K562 (cell line): ENCODE measurements at regions not wholly inside any gene's neighbourhood (a gene's known extent, or its start where the extent isn't known, plus 50 kb on each side); places are given as distances from the start of the nearest gene placed in this dataset.

Experiments
- ATAC-seq: fragments of 200-7000 bp; cut with Tn5 transposase; 3 replicates; pipeline ENCODE4 v1.9.1; 2020; ENCODE audit warnings: moderate library complexity
- BruUV-seq: library from RNA; stranded (reverse); fragments of 400-500 nt; replicated peaks from 2 replicates; lab custom pipeline; 2021; lab: Mats Ljungman, UMichigan
- CTCF ChIA-PET: fragments of 300-600 bp; formaldehyde crosslinking; extraction: SDS; loops from one replicate; lab custom pipeline; 2021; ENCODE audit warnings: low intra/inter-chr PET ratio; lab: Yijun Ruan, JAX
- POLR2A ChIA-PET: fragments of 300-600, 350-650 bp; sonication (Branson Sonifier 250); formaldehyde crosslinking; extraction: SDS; loops from one replicate; lab custom pipeline; 2021; ENCODE audit warnings: antibody characterized with exemption, inconsistent platforms; lab: Yijun Ruan, JAX
- DNase-seq, 4 experiments: peaks; one replicate each; pipeline versions ENCODE4 v3.0.0 to v3.0.0-alpha.2; 2011 to 2018; ENCODE audit warnings: low spot score in 3 of 4, mixed read lengths in 3 of 4; ENCODE audit errors: extremely low read depth in 1 of 4
- FAIRE-seq: peaks from 2 replicates; lab custom pipeline; 2011; peaks lifted over from hg19 to GRCh38; lab: Jason Lieb, UNC
- H2AFZ ChIP-seq: 2 replicates; pipeline ENCODE4 v1.6.0; 2011; ENCODE audit warnings: low read depth, low read length, control low read depth, inconsistent platforms
- H3K27ac ChIP-seq: fragments of 200-600 bp; 3 replicates; pipeline ENCODE4 v1.8.0; 2011; ENCODE audit warnings: low read depth, mild to moderate bottlenecking, control low read depth, inconsistent platforms, low read length, moderate library complexity, mixed read lengths; ENCODE audit errors: extremely low read depth
- H3K27me3 ChIP-seq, 2 experiments: fragments of 300-600 bp in 1 of 2; 2 replicates in 1 of 2; 3 replicates in 1 of 2; pipeline versions ENCODE4 v1.6.0 to v1.8.0; 2011; ENCODE audit warnings: inconsistent platforms in 2 of 2, low read length in 2 of 2, mild to moderate bottlenecking in 1 of 2, mixed read lengths in 1 of 2, moderate library complexity in 1 of 2; ENCODE audit not compliant: control insufficient read depth in 2 of 2, insufficient read depth in 2 of 2
- H3K36me3 ChIP-seq: fragments of 300-600 bp; 3 replicates; pipeline ENCODE4 v1.8.0; 2011; ENCODE audit warnings: mild to moderate bottlenecking, low read length, inconsistent platforms; ENCODE audit not compliant: control insufficient read depth, insufficient read depth
- H3K4me1 ChIP-seq, 2 experiments: fragments of 200-600 bp in 1 of 2; replicated peaks in 1 of 2; 2 replicates in 1 of 2; 3 replicates in 1 of 2; pipeline versions ENCODE4 v1.5.1 to v1.8.0; 2011; ENCODE audit warnings: inconsistent platforms in 2 of 2, low read length in 2 of 2, mild to moderate bottlenecking in 1 of 2, mixed read lengths in 1 of 2, moderate library complexity in 1 of 2; ENCODE audit not compliant: control insufficient read depth in 2 of 2, insufficient read depth in 2 of 2
- H3K4me2 ChIP-seq: 2 replicates; pipeline ENCODE4 v1.6.1; 2011; ENCODE audit warnings: low read length, control low read depth, inconsistent platforms, mixed read lengths; ENCODE audit not compliant: insufficient read depth
- H3K4me3 ChIP-seq: fragments of 200-600 bp; sonication (generic), shearing (Covaris generic); 2 replicates; pipeline ENCODE4 v1.5.1; 2016; ENCODE audit warnings: control low read depth, inconsistent platforms
- H3K79me2 ChIP-seq: fragments of 200-600 bp; 3 replicates; pipeline ENCODE4 v1.8.0; 2011; ENCODE audit warnings: low read length, inconsistent platforms; ENCODE audit not compliant: control insufficient read depth, insufficient read depth
- H3K9ac ChIP-seq, 2 experiments: 2 replicates each; pipeline versions ENCODE4 v1.6.0 to v1.6.1; 2011; ENCODE audit warnings: low read depth in 2 of 2, low read length in 2 of 2, control low read depth in 1 of 2, inconsistent platforms in 1 of 2, mild to moderate bottlenecking in 1 of 2, mixed read lengths in 1 of 2; ENCODE audit not compliant: insufficient read depth in 1 of 2
- H3K9me1 ChIP-seq: one replicate; pipeline ENCODE4 v1.6.0; 2011; ENCODE audit warnings: inconsistent platforms, mild to moderate bottlenecking, low read length, moderate library complexity; ENCODE audit not compliant: control insufficient read depth, insufficient read depth
- H3K9me3 ChIP-seq: replicated peaks from 2 replicates; pipeline ENCODE4 v1.5.1; 2011; ENCODE audit warnings: low read depth, low read length, inconsistent platforms; ENCODE audit not compliant: control insufficient read depth, insufficient read depth
- H4K20me1 ChIP-seq: replicated peaks from 2 replicates; pipeline ENCODE4 v1.6.1; 2011; ENCODE audit warnings: low read length, inconsistent platforms, mixed read lengths; ENCODE audit not compliant: control insufficient read depth, insufficient read depth
- CHD4 ChIP-seq: fragments of 200-600 bp; sonication (generic); IDR thresholded peaks from 3 replicates; pipeline ENCODE4 v1.6.1; 2012; ENCODE audit warnings: low read depth, mild to moderate bottlenecking, mixed read lengths, low read length, inconsistent platforms; ENCODE audit not compliant: insufficient read depth, insufficient replicate concordance, poor library complexity, severe bottlenecking
- CSDE1 ChIP-seq, 2 experiments: fragments of 450-650 bp; IDR thresholded peaks; 2 replicates each; pipeline ENCODE4 v1.6.1; 2016; ENCODE audit warnings: mild to moderate bottlenecking in 1 of 2
- DLX4 ChIP-seq: fragments of 250-450 bp; sonication (Bioruptor Pico); IDR thresholded peaks from 2 replicates; pipeline ENCODE4 v1.6.1; 2021; ENCODE audit warnings: mild to moderate bottlenecking
- FOXM1 ChIP-seq, 2 experiments: fragments of 450-650 bp in 1 of 2; sonication (generic) in 1 of 2; formaldehyde crosslinking in 1 of 2; IDR thresholded peaks; 2 replicates each; pipeline versions ENCODE4 v1.6.1 to v1.9.0; 2017 to 2022; ENCODE audit warnings: low read depth in 2 of 2, mild to moderate bottlenecking in 2 of 2, missing genetic modification reagents in 1 of 2, moderate library complexity in 1 of 2
- HDAC6 ChIP-seq: IDR thresholded peaks from 2 replicates; pipeline ENCODE4 v1.6.1; 2012; ENCODE audit warnings: low read depth, mild to moderate bottlenecking, control low read depth, inconsistent platforms, low read length, moderate library complexity
- WGBS: fragments of 100-300 bp; shearing (Covaris generic); methylation state at CpG from one replicate; pipeline ENCODE4 v1.1.6; 2016; ENCODE audit warnings: low coverage, mixed read lengths; ENCODE audit not compliant: insufficient coverage; ENCODE audit errors: missing lambda C conversion rate; 5-methylcytosine and 5-hydroxymethylcytosine counted together
- in situ Hi-C: fragments of 300-500 bp; cut with MboI; formaldehyde crosslinking; loops from 4 replicates; pipeline ENCODE4 v1.15.0; 2018; ENCODE audit warnings: inconsistent platforms, mixed read lengths
- intact Hi-C: fragments of 100-400 bp; cut with micrococcal nuclease; formaldehyde crosslinking; loops from 2 replicates; pipeline ENCODE4 v1.14.2; 2022

DNA sequence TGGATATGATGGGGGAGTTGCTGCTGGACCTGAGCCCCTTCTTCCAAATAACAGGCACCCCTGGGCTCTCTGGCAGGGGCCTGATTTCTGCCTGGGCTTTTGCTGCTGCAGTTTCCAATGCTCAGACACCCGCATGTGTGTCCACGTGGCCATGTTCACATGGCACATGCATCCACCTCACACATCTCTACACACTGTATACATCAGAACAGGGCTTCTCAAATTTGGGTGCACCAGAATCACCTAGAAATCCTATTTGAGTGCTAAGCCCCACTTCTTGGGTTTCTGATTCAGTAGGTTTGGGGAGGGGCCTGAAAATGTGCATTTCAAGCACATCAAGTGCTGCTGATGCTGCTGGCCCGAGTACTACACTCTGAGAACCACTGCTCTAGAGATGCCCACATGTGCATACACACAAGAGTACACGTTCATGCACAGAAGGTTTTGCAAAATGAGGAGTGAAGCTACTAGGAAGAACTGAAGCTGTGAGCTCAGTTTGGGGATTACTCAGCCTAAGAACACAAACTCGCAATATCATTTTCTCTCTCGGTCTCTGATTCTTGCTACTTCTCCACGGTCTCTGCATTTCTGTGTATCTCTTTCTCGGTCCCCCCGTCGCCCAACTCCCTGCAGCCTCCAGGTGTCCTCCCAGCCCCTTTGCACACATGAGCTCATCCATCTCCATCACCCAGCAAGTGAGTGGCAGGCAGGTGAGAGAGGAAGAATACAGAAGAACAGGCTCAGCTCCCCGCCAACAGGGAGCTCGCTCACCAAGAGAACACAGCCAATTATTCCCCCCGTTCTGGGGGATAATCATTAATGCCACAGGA is 97.0 kb downstream of the PCDH1 start:
- FAIRE-seq (no peak), ATAC-seq (no peak), DNase-seq (no peak)
- ChIA-PET POLR2A (interaction anchor here (0.7 kb wide), 1 partner anchor 21 kb away, joined by 3 read pairs; no protein-coding TSS in a partner anchor), CTCF (no interaction called here)
- in situ Hi-C loops (no loop called here), intact Hi-C loops (no loop called here)
- Histone ChIP-seq H2AFZ (no peak overlapping the region), H3K4me1 (no peaks in the 10 kb centered on the region), H3K27ac (no peak overlapping the region), H4K20me1 (peaks cover 3% of the 10 kb centered on the region; the same call in 1 of the 2 replicates), H3K9me3 (no peaks in the 10 kb centered on the region; the same call in 1 of the 2 replicates), H3K4me3 (no peak overlapping the region), H3K4me2 (no peak overlapping the region), H3K36me3 (no peaks in the 10 kb centered on the region), H3K9ac (no peak overlapping the region), H3K9me1 (no peaks in the 10 kb centered on the region), H3K79me2 (no peaks in the 10 kb centered on the region), H3K27me3 (peaks cover 8 to 48% of the 10 kb centered on the region in 2 experiments; a peak in 3 of 5 replicates)
- under 1% methylated on average over 12 of the region's 13 CpGs for WGBS
- TF ChIP-seq FOXM1 (IDR thresholded peaks at IDR 0.05; ENCODE audit: low read depth) (no peak), FOXM1 (CRISPR knock-in tag; IDR thresholded peaks at IDR 0.05; ENCODE audit: low read depth) (no peak), CSDE1 (IDR thresholded peaks at IDR 0.05) (no peak), DLX4 (CRISPR knock-in tag) (no peak), HDAC6 (no peak), CHD4 (no peak)
- BruUV-seq, result no TSS peak
